Uterus (tissue), 3 donors: ENCODE measurements at regions not wholly inside any gene's neighbourhood (a gene's known extent, or its start where the extent isn't known, plus 50 kb on each side); places are given as distances from the start of the nearest gene placed in this dataset.

Experiments used
- DNase-seq, 2 donors: peaks; one replicate each; pipeline ENCODE4 v3.0.0-alpha.2; 2019 to 2020
- H3K27ac ChIP-seq, 2 donors: fragments of 200-600 bp; sonication (generic); 1 replicate in 1 of 2; 2 replicates in 1 of 2; pipeline ENCODE4 v1.5.1; 2016 to 2018
- H3K27me3 ChIP-seq, 2 donors: fragments of 200-600 bp; sonication (generic); one replicate each; pipeline ENCODE4 v1.5.1; 2018 to 2019; ENCODE audit warnings: control low read depth in 1 of 2
- H3K36me3 ChIP-seq, 2 donors: fragments of 200-600 bp; sonication (generic); one replicate each; pipeline ENCODE4 v1.5.1; 2019; ENCODE audit warnings: control low read depth in 1 of 2
- H3K4me1 ChIP-seq, 2 donors: fragments of 200-600 bp; sonication (generic); one replicate each; pipeline ENCODE4 v1.5.1; 2018 to 2019; ENCODE audit warnings: control low read depth in 1 of 2
- H3K4me3 ChIP-seq, 2 donors: fragments of 200-600 bp; sonication (generic); 1 replicate in 1 of 2; 2 replicates in 1 of 2; pipeline ENCODE4 v1.5.1; 2018 to 2019; ENCODE audit warnings: mild to moderate bottlenecking in 1 of 2
- H3K9me3 ChIP-seq, 2 donors: fragments of 200-600 bp; sonication (generic); one replicate each; pipeline ENCODE4 v1.5.1; 2019; ENCODE audit warnings: control low read depth in 1 of 2
- CTCF ChIP-seq, 4 experiments: fragments of 200-600 bp in 2 of 4; fragments of 450-650 bp in 2 of 4; sonication (generic) in 2 of 4; IDR thresholded peaks; one replicate each; pipeline ENCODE4 v1.5.1; 2016 to 2019; ENCODE audit warnings: antibody characterized with exemption in 4 of 4, mild to moderate bottlenecking in 2 of 4, moderate library complexity in 1 of 4
- POLR2A ChIP-seq, 2 donors: fragments of 450-650 bp; IDR thresholded peaks; one replicate each; pipeline ENCODE4 v1.6.1; 2016; ENCODE audit warnings: antibody characterized with exemption in 2 of 2, mild to moderate bottlenecking in 1 of 2, moderate library complexity in 1 of 2
- intact Hi-C: fragments of 100-400 bp; cut with DNase I; formaldehyde crosslinking; loops from one replicate; pipeline ENCODE4 v1.15.1; 2023; ENCODE audit warnings: low total_unique reads
- donor health status: DM: yes; HTN: yes; CAD: no.

- Histone ChIP-seq H3K36me3 (no peaks in the 10 kb centered on the region), H3K27ac (no peak overlapping the region), H3K4me3 (no peak overlapping the region), H3K9me3 (no peaks in the 10 kb centered on the region), H3K4me1 (no peaks in the 10 kb centered on the region), H3K27me3 (no peaks in the 10 kb centered on the region)
- no peak for TF ChIP-seq POLR2A (IDR thresholded peaks at IDR 0.05)
- TF ChIP-seq CTCF (IDR thresholded peaks at IDR 0.05): no peak
- intact Hi-C loops: no loop called here
- no peak for DNase-seq
Observed at GRCh38 chr4:14915018-14915417, 87.3 kb upstream of the CPEB2 start.

GRCh38 chr4:14916554-14917297 lies 85.6 kb upstream of the CPEB2 start:
- Histone ChIP-seq H3K36me3 (no peaks in the 10 kb centered on the region), H3K4me1 (no peaks in the 10 kb centered on the region), H3K4me3 (no peak overlapping the region), H3K27ac (no peak overlapping the region), H3K27me3 (no peaks in the 10 kb centered on the region), H3K9me3 (no peaks in the 10 kb centered on the region)
- TF ChIP-seq CTCF (IDR thresholded peaks at IDR 0.05): no peak
- TF ChIP-seq POLR2A (IDR thresholded peaks at IDR 0.05): no peak
- DNase-seq: no peak
- intact Hi-C loops: no loop called here

GRCh38 chr4:14917298-14917633 lies 85.0 kb upstream of the CPEB2 start:
- Histone ChIP-seq H3K9me3 (no peaks in the 10 kb centered on the region), H3K27ac (no peak overlapping the region), H3K4me1 (no peaks in the 10 kb centered on the region), H3K27me3 (no peaks in the 10 kb centered on the region), H3K36me3 (no peaks in the 10 kb centered on the region), H3K4me3 (no peak overlapping the region)
- intact Hi-C loops: no loop called here
- DNase-seq: no peak
- TF ChIP-seq POLR2A (IDR thresholded peaks at IDR 0.05) (no peak), CTCF (IDR thresholded peaks at IDR 0.05) (no peak)

- intact Hi-C loops: no loop called here
- TF ChIP-seq CTCF (IDR thresholded peaks at IDR 0.05) (no peak), POLR2A (IDR thresholded peaks at IDR 0.05) (no peak)
- Histone ChIP-seq H3K4me3 (no peak overlapping the region), H3K27me3 (no peaks in the 10 kb centered on the region), H3K36me3 (no peaks in the 10 kb centered on the region), H3K27ac (no peak overlapping the region), H3K9me3 (no peaks in the 10 kb centered on the region), H3K4me1 (no peaks in the 10 kb centered on the region)
- DNase-seq: no peak
Observed at GRCh38 chr4:14918336-14918735, 83.9 kb upstream of the CPEB2 start.

- no peak for DNase-seq
- no peak for TF ChIP-seq POLR2A (IDR thresholded peaks at IDR 0.05)
- TF ChIP-seq CTCF (IDR thresholded peaks at IDR 0.05): no peak
- H3K4me3 ChIP-seq: no peak overlapping the region
- H3K36me3 ChIP-seq: no peaks in the 10 kb centered on the region
- no peak overlapping the region for H3K27ac ChIP-seq
- H3K9me3 ChIP-seq: no peaks in the 10 kb centered on the region
- H3K4me1 ChIP-seq: no peaks in the 10 kb centered on the region
- no peaks in the 10 kb centered on the region for H3K27me3 ChIP-seq
- intact Hi-C loops: no loop called here
Observed at GRCh38 chr4:14919785-14920184, 82.5 kb upstream of the CPEB2 start.
